A673 (cell line): ENCODE measurements at regions not wholly inside any gene's neighbourhood (a gene's known extent, or its start where the extent isn't known, plus 50 kb on each side); places are given as distances from the start of the nearest gene placed in this dataset.

ENCODE experiments used
- BruUV-seq: library from RNA; stranded (reverse); fragments of 400-500 nt; replicated peaks from 2 replicates; lab custom pipeline; 2021; lab: Mats Ljungman, UMichigan
- CTCF ChIA-PET: fragments of 300-600 bp; sonication (Branson Sonifier 250); formaldehyde crosslinking; loops from one replicate; lab custom pipeline; 2022; ENCODE audit warnings: antibody characterized with exemption; lab: Charles Lee
- POLR2A ChIA-PET: fragments of 300-600 bp; sonication (Branson Sonifier 250); formaldehyde crosslinking; loops from one replicate; lab custom pipeline; 2022; ENCODE audit warnings: antibody characterized with exemption; ENCODE audit not compliant: low non-redundant PET; lab: Charles Lee
- DNase-seq: peaks from one replicate; pipeline ENCODE4 v3.0.0-alpha.2; 2015; ENCODE audit warnings: low spot score
- H3K27ac ChIP-seq: fragments of 200-600 bp; sonication (generic); 2 replicates; pipeline ENCODE4 v1.5.1; 2016; ENCODE audit warnings: mixed run types, low read depth, mild to moderate bottlenecking, mixed read lengths, antibody characterized with exemption, low read length; ENCODE audit not compliant: poor library complexity, severe bottlenecking
- H3K27me3 ChIP-seq: fragments of 200-600 bp; sonication (generic); replicated peaks from 2 replicates; pipeline ENCODE4 v1.6.1; 2017; ENCODE audit warnings: mixed run types, low read depth, mild to moderate bottlenecking, mixed read lengths, antibody characterized with exemption, low read length; ENCODE audit not compliant: insufficient read depth, poor library complexity
- H3K36me3 ChIP-seq: fragments of 200-600 bp; sonication (generic); 2 replicates; pipeline ENCODE4 v1.6.1; 2016; ENCODE audit warnings: mixed run types, mild to moderate bottlenecking, mixed read lengths, antibody characterized with exemption, low read length; ENCODE audit not compliant: insufficient read depth, poor library complexity, severe bottlenecking
- H3K4me1 ChIP-seq: fragments of 200-600 bp; sonication (generic); 2 replicates; pipeline ENCODE4 v1.6.1; 2017; ENCODE audit warnings: mixed run types, mild to moderate bottlenecking, mixed read lengths, antibody characterized with exemption, low read length; ENCODE audit not compliant: insufficient read depth, poor library complexity, severe bottlenecking
- H3K4me3 ChIP-seq: fragments of 200-600 bp; sonication (generic); 2 replicates; pipeline ENCODE4 v1.5.1; 2016; ENCODE audit warnings: low read depth, mixed run types, mild to moderate bottlenecking, mixed read lengths, low read length; ENCODE audit not compliant: poor library complexity, severe bottlenecking
- H3K9me3 ChIP-seq: fragments of 200-600 bp; sonication (generic); 2 replicates; pipeline ENCODE4 v1.6.1; 2016; ENCODE audit warnings: mixed run types, low read depth, mild to moderate bottlenecking, mixed read lengths, antibody characterized with exemption, low read length; ENCODE audit not compliant: poor library complexity, severe bottlenecking
- CTCF ChIP-seq: fragments of 300-800, 200-600 bp; sonication (generic); conservative IDR thresholded peaks from 2 replicates; pipeline ENCODE4 v1.5.1; 2017; ENCODE audit warnings: low read depth, mild to moderate bottlenecking, antibody characterized with exemption, low read length, moderate library complexity, mixed read lengths
- EZH2 ChIP-seq: fragments of 200-600 bp; sonication (generic); IDR thresholded peaks from 2 replicates; pipeline ENCODE4 v1.6.1; 2017; ENCODE audit warnings: borderline replicate concordance, low read depth, mild to moderate bottlenecking, mixed read lengths, antibody characterized with exemption, low read length; ENCODE audit not compliant: poor library complexity, severe bottlenecking
- intact Hi-C: fragments of 100-400 bp; cut with micrococcal nuclease; formaldehyde crosslinking; loops from one replicate; pipeline ENCODE4 v1.10.0; 2022; ENCODE audit not compliant: unreplicated experiment

DNA sequence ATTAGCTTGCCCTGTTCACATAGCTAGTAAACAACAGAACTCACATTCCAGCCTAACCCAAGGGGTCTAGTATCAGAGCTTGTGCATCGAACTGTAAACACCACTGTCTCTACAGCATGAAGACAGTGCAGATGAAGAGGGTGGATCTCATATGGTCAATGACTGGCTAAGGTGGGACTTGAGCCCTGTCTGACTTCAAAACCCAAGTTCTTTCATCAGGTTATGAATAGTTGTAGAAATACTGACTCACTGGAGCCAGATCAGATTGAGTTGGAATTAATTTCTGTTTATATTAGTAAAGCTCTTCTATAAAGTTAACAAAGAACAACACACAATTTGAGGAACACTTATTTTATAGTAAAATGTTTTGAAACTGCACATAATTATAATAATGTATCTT, 161.7 kb upstream of the ARHGAP20 start:
- H3K4me3 ChIP-seq: no peak overlapping the region
- no peaks in the 10 kb centered on the region for H3K36me3 ChIP-seq
- ChIA-PET CTCF (no interaction called here), POLR2A (no interaction called here)
- no peak for TF ChIP-seq EZH2
- TF ChIP-seq CTCF: no peak
- H3K27ac ChIP-seq: no peak overlapping the region
- no peaks in the 10 kb centered on the region for H3K4me1 ChIP-seq
- BruUV-seq: no TSS peak
- DNase-seq: no peak
- intact Hi-C loops: no loop called here
- no peaks in the 10 kb centered on the region for H3K27me3 ChIP-seq
- H3K9me3 ChIP-seq: no peaks in the 10 kb centered on the region

GRCh38 chr11:110870816-110871522, 158.7 kb upstream of the ARHGAP20 start:
- intact Hi-C loops: no loop called here
- H3K4me3 ChIP-seq: no peak overlapping the region
- H3K27ac ChIP-seq: no peak overlapping the region
- POLR2A ChIA-PET: no interaction called here
- TF ChIP-seq CTCF (no peak), EZH2 (no peak)
- DNase-seq: no peak
- CTCF ChIA-PET: no interaction called here
- H3K4me1 ChIP-seq: no peaks in the 10 kb centered on the region
- H3K36me3 ChIP-seq: no peaks in the 10 kb centered on the region
- no peaks in the 10 kb centered on the region for H3K27me3 ChIP-seq
- no TSS peak for BruUV-seq
- no peaks in the 10 kb centered on the region for H3K9me3 ChIP-seq

DNA sequence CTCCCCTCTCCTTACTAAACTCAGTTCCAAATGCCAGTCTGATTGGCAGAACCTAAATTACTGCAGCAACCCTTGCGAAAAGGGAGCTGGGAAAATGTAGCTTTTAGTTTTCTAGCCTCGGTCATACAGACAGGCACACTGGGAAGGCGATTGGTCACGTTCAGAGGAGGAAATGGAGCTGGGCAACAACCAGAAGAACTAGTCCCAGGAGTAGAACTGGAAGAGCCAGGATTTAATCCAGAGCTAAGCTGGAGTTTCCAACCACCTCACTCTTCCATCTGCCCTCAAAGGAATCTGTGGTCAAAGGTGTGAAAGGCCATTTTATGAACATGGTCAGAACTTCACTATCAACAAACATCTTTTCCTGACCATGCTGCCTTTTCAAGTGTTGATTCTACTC, 155.7 kb upstream of the ARHGAP20 start:
- H3K36me3 ChIP-seq: no peaks in the 10 kb centered on the region
- TF ChIP-seq EZH2: no peak
- no peak for TF ChIP-seq CTCF
- intact Hi-C loops: no loop called here
- ChIA-PET CTCF (no interaction called here), POLR2A (no interaction called here)
- H3K27me3 ChIP-seq: no peaks in the 10 kb centered on the region
- BruUV-seq: no TSS peak
- H3K27ac ChIP-seq: no peak overlapping the region
- no peak for DNase-seq
- H3K4me1 ChIP-seq: no peaks in the 10 kb centered on the region
- H3K9me3 ChIP-seq: no peaks in the 10 kb centered on the region
- no peak overlapping the region for H3K4me3 ChIP-seq
